ENCODE measurements at regions not wholly inside any gene's neighbourhood (a gene's known extent, or its start where the extent isn't known, plus 50 kb on each side); places are given as distances from the start of the nearest gene placed in this dataset.

GRCh38 chr16:51224317-51224716 lies 73.2 kb upstream of the SALL1 start:
- intact Hi-C loops (cut with DNase I, micrococcal nuclease): no loop called here
- ATAC-seq (no peak), DNase-seq (no peak)

GRCh38 chr16:51222016-51222415 lies 70.9 kb upstream of the SALL1 start:
- ATAC-seq (no peak), DNase-seq (no peak)
- intact Hi-C loops (cut with DNase I, micrococcal nuclease): no loop called here

GRCh38 chr16:51211148-51211547 lies 60.1 kb upstream of the SALL1 start:
- DNase-seq: no peak
- ATAC-seq: no peak
- intact Hi-C loops (cut with DNase I, micrococcal nuclease): no loop called here

GRCh38 chr16:51210087-51210486 lies 59.0 kb upstream of the SALL1 start:
- no peak for ATAC-seq
- intact Hi-C loops (cut with DNase I, micrococcal nuclease): no loop called here
- no peak for DNase-seq

GRCh38 chr16:51201604-51202003 lies 50.5 kb upstream of the SALL1 start:
- intact Hi-C loops (cut with DNase I, micrococcal nuclease): no loop called here
- ATAC-seq: no peak
- DNase-seq: no peak

Measured in left colon (tissue), 2 donors.